Endothelial cell of umbilical vein (primary cell): ENCODE measurements at regions not wholly inside any gene's neighbourhood (a gene's known extent, or its start where the extent isn't known, plus 50 kb on each side); places are given as distances from the start of the nearest gene placed in this dataset.

Experiments used
- BruUV-seq: library from RNA; stranded (reverse); fragments of 400-500 nt; replicated peaks from 2 replicates; lab custom pipeline; 2021; lab: Mats Ljungman, UMichigan
- CTCF ChIA-PET: fragments of 300-600, 350-600 bp; sonication (Branson Sonifier 250); formaldehyde crosslinking; loops from one replicate; lab custom pipeline; 2021; ENCODE audit warnings: antibody characterized with exemption, inconsistent platforms; lab: Charles Lee
- POLR2A ChIA-PET: fragments of 300-600, 350-600 bp; sonication (Branson Sonifier 250); formaldehyde crosslinking; loops from one replicate; lab custom pipeline; 2021; ENCODE audit warnings: antibody characterized with exemption, inconsistent platforms; lab: Charles Lee
- DNase-seq: peaks from one replicate; pipeline ENCODE4 v3.0.0-alpha.2; 2011; ENCODE audit warnings: low read depth, low spot score
- FAIRE-seq: peaks from 2 replicates; lab custom pipeline; 2011; peaks lifted over from hg19 to GRCh38; lab: Jason Lieb, UNC
- H2AFZ ChIP-seq: 2 replicates; pipeline ENCODE4 v1.6.0; 2012; ENCODE audit warnings: low read depth, low read length, control low read depth, inconsistent platforms
- H3K27ac ChIP-seq: 2 replicates; pipeline ENCODE4 v1.5.1; 2011; ENCODE audit warnings: low read depth, mild to moderate bottlenecking, control low read depth, low read length, moderate library complexity; ENCODE audit not compliant: insufficient read depth
- H3K27me3 ChIP-seq, 2 experiments: 2 replicates each; pipeline versions ENCODE4 v1.6.0 to v1.6.1; 2011; ENCODE audit warnings: low read length in 2 of 2, mixed read lengths in 1 of 2; ENCODE audit not compliant: control insufficient read depth in 2 of 2, insufficient read depth in 2 of 2
- H3K36me3 ChIP-seq, 2 experiments: 2 replicates in 1 of 2; 3 replicates in 1 of 2; pipeline ENCODE4 v1.5.1; 2011; ENCODE audit warnings: low read length in 2 of 2, mild to moderate bottlenecking in 1 of 2, moderate library complexity in 1 of 2; ENCODE audit not compliant: control insufficient read depth in 2 of 2, insufficient read depth in 2 of 2; ENCODE audit errors: extremely low read depth in 1 of 2
- H3K4me1 ChIP-seq: 3 replicates; pipeline ENCODE4 v1.5.1; 2011; ENCODE audit warnings: mild to moderate bottlenecking, low read length; ENCODE audit not compliant: control insufficient read depth, insufficient read depth; ENCODE audit errors: extremely low read depth
- H3K4me2 ChIP-seq: 2 replicates; pipeline ENCODE4 v1.6.1; 2011; ENCODE audit warnings: low read length, control low read depth, mixed read lengths; ENCODE audit not compliant: insufficient read depth
- H3K4me3 ChIP-seq, 3 experiments: fragments of 200-600 bp in 1 of 3; sonication (generic), shearing (Covaris generic) in 1 of 3; replicated peaks in 1 of 3; 2 replicates each; pipeline ENCODE4 v1.5.1; 2011 to 2016; ENCODE audit warnings: control low read depth in 3 of 3, low read length in 3 of 3, mild to moderate bottlenecking in 2 of 3, inconsistent platforms in 1 of 3, low read depth in 1 of 3, moderate library complexity in 1 of 3; ENCODE audit not compliant: insufficient read depth in 1 of 3
- H3K79me2 ChIP-seq: 2 replicates; pipeline ENCODE4 v1.6.0; 2012; ENCODE audit warnings: low read length, inconsistent platforms; ENCODE audit not compliant: control insufficient read depth, insufficient read depth
- H3K9ac ChIP-seq: replicated peaks from 2 replicates; pipeline ENCODE3; 2011; ENCODE audit warnings: low read length, control low read depth; ENCODE audit not compliant: insufficient read depth; ENCODE audit errors: extremely low read depth
- H3K9me1 ChIP-seq: replicated peaks from 3 replicates; pipeline ENCODE4 v1.6.0; 2011; ENCODE audit warnings: mild to moderate bottlenecking, low read length; ENCODE audit not compliant: control insufficient read depth, insufficient read depth; ENCODE audit errors: extremely low read depth
- H3K9me3 ChIP-seq: replicated peaks from 2 replicates; pipeline ENCODE4 v1.5.1; 2012; ENCODE audit warnings: low read length, inconsistent platforms; ENCODE audit not compliant: control insufficient read depth, insufficient read depth
- H4K20me1 ChIP-seq: replicated peaks from 2 replicates; pipeline ENCODE3; 2011; ENCODE audit warnings: mild to moderate bottlenecking, low read length; ENCODE audit not compliant: control insufficient read depth, insufficient read depth; ENCODE audit errors: extremely low read depth
- EZH2 ChIP-seq: IDR thresholded peaks from 2 replicates; pipeline ENCODE4 v1.6.1; 2012; ENCODE audit warnings: borderline replicate concordance, low read depth, mild to moderate bottlenecking, moderate library complexity, low read length, inconsistent platforms; ENCODE audit not compliant: severe bottlenecking
- FOS ChIP-seq: IDR thresholded peaks from 2 replicates; pipeline ENCODE4 v1.6.1; 2011; ENCODE audit warnings: mild to moderate bottlenecking, low read length, moderate library complexity, borderline replicate concordance; ENCODE audit not compliant: insufficient read depth
- GATA2 ChIP-seq: IDR thresholded peaks from 2 replicates; pipeline ENCODE4 v1.7.0; 2011; ENCODE audit warnings: low read depth, mild to moderate bottlenecking, moderate library complexity, mixed read lengths, low read length; ENCODE audit not compliant: insufficient read length, insufficient read depth
- JUN ChIP-seq: IDR thresholded peaks from 2 replicates; pipeline ENCODE4 v1.6.1; 2011; ENCODE audit warnings: borderline replicate concordance, low read depth; ENCODE audit not compliant: insufficient read length, insufficient read depth
- MYC ChIP-seq: IDR thresholded peaks from one replicate; pipeline ENCODE4 v1.6.1; 2011; ENCODE audit warnings: mild to moderate bottlenecking, low read depth, low read length
- POLR2A ChIP-seq: IDR thresholded peaks from 2 replicates; pipeline ENCODE4 v1.6.1; 2012; ENCODE audit warnings: low read depth, mild to moderate bottlenecking, control low read depth, low read length
- POLR2AphosphoS5 ChIP-seq: IDR thresholded peaks from 2 replicates; pipeline ENCODE4 v1.6.1; 2012; ENCODE audit warnings: low read depth, mild to moderate bottlenecking, control low read depth, low read length, moderate library complexity; ENCODE audit not compliant: insufficient read depth
- dilution Hi-C: fragments of 300-500 bp; cut with MboI; formaldehyde crosslinking; loops from one replicate; pipeline ENCODE4 v1.15.0; 2019; ENCODE audit warnings: low sequenced_read_pairs; ENCODE audit not compliant: extremely low pct_ligation_motif_present
- intact Hi-C: fragments of 100-400 bp; cut with micrococcal nuclease; formaldehyde crosslinking; loops from one replicate; pipeline ENCODE4 v1.10.0; 2022
- TF ChIP-seq, protein P1 (sequence below): IDR thresholded peaks from 2 replicates; pipeline ENCODE4 v1.6.1; 2011; ENCODE audit not compliant: insufficient read depth, insufficient read length
- TF ChIP-seq, protein P2 (sequence below), 2 donors: IDR thresholded peaks; 1 replicate in 1 of 2; 2 replicates in 1 of 2; pipeline ENCODE4 v1.5.1; 2011; ENCODE audit warnings: low read length in 2 of 2, mild to moderate bottlenecking in 2 of 2, moderate library complexity in 2 of 2, control low read depth in 1 of 2, inconsistent platforms in 1 of 2, low read depth in 1 of 2; ENCODE audit not compliant: insufficient read depth in 1 of 2; ENCODE audit errors: extremely low read depth in 1 of 2

DNA sequence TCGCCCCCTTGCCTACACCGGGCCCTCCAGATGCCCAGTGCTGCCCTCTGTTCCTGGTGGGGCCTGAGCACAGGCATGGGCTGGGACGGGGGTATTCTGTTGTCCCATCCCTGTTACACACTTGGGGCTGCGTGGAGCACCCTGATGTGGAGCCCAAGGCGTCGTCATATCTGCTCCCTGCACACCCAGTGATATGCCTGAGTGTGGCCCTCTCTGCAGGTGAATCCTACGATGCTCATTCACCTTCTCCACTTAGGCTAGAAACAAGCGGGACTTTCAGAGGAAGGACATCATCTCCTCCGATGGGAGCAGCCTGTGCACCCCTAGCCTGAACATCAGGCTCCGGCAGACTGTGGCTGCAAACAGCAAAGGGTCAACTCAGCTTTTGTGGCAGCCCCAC, 91.0 kb upstream of the NPTX2 start:
- Histone ChIP-seq H2AFZ (no peak overlapping the region), H4K20me1 (no peaks in the 10 kb centered on the region), H3K27ac (no peak overlapping the region), H3K79me2 (no peaks in the 10 kb centered on the region), H3K9me1 (no peaks in the 10 kb centered on the region), H3K4me1 (no peaks in the 10 kb centered on the region), H3K27me3 (no peaks in the 10 kb centered on the region), H3K9ac (no peak overlapping the region), H3K36me3 (no peaks in the 10 kb centered on the region), H3K4me2 (no peak overlapping the region), H3K4me3 (no peak overlapping the region), H3K9me3 (peaks cover 1% of the 10 kb centered on the region)
- intact Hi-C loops (no loop called here), dilution Hi-C loops (no loop called here)
- TF ChIP-seq JUN (no peak), FOS (no peak), POLR2AphosphoS5 (no peak), GATA2 (no peak), EZH2 (no peak), POLR2A (no peak), MYC (no peak)
- TF ChIP-seq, protein P1, sequence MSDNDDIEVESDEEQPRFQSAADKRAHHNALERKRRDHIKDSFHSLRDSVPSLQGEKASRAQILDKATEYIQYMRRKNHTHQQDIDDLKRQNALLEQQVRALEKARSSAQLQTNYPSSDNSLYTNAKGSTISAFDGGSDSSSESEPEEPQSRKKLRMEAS, result no peak
- TF ChIP-seq, protein P2, sequence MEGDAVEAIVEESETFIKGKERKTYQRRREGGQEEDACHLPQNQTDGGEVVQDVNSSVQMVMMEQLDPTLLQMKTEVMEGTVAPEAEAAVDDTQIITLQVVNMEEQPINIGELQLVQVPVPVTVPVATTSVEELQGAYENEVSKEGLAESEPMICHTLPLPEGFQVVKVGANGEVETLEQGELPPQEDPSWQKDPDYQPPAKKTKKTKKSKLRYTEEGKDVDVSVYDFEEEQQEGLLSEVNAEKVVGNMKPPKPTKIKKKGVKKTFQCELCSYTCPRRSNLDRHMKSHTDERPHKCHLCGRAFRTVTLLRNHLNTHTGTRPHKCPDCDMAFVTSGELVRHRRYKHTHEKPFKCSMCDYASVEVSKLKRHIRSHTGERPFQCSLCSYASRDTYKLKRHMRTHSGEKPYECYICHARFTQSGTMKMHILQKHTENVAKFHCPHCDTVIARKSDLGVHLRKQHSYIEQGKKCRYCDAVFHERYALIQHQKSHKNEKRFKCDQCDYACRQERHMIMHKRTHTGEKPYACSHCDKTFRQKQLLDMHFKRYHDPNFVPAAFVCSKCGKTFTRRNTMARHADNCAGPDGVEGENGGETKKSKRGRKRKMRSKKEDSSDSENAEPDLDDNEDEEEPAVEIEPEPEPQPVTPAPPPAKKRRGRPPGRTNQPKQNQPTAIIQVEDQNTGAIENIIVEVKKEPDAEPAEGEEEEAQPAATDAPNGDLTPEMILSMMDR (IDR thresholded peaks at IDR 0.05; ENCODE audit: extremely low read depth in 1 of 2, insufficient read depth in 1 of 2, low read depth in 1 of 2, low read length in 2 of 2), result no peak
- ChIA-PET CTCF (no interaction called here), POLR2A (no interaction called here)
- FAIRE-seq (no peak), DNase-seq (no peak)
- BruUV-seq, result no TSS peak
